Activated CD4-positive, alpha-beta memory T cell treated with anti-CD3 and anti-CD28 coated beads for 36 hours (primary cell): ENCODE measurements at regions not wholly inside any gene's neighbourhood (a gene's known extent, or its start where the extent isn't known, plus 50 kb on each side); places are given as distances from the start of the nearest gene placed in this dataset.

ENCODE experiments used
- CTCF ChIA-PET: fragments of 350-600 bp; sonication (Branson Sonifier 250); formaldehyde crosslinking; loops from one replicate; lab custom pipeline; 2021; ENCODE audit warnings: antibody characterized with exemption, inconsistent platforms; lab: Charles Lee
- POLR2A ChIA-PET: fragments of 350-600 bp; sonication (Branson Sonifier 250); formaldehyde crosslinking; loops from one replicate; lab custom pipeline; 2021; ENCODE audit warnings: antibody characterized with exemption; lab: Charles Lee
- DNase-seq: peaks from one replicate; pipeline ENCODE4 v3.0.0-alpha.2; 2020
- H3K27ac Mint-ChIP-seq: one replicate; pipeline ENCODE4 v1.8.0; 2021; ENCODE audit warnings: mixed read lengths
- H3K27me3 Mint-ChIP-seq: one replicate; pipeline ENCODE4 v1.8.0; 2021; ENCODE audit warnings: mixed read lengths
- H3K36me3 Mint-ChIP-seq: one replicate; pipeline ENCODE4 v1.8.0; 2021; ENCODE audit warnings: mixed read lengths
- H3K4me1 Mint-ChIP-seq: one replicate; pipeline ENCODE4 v1.8.0; 2021; ENCODE audit warnings: low read depth, mixed read lengths
- H3K4me3 Mint-ChIP-seq: one replicate; pipeline ENCODE4 v1.8.0; 2021; ENCODE audit warnings: mild to moderate bottlenecking, mixed read lengths
- H3K9me3 Mint-ChIP-seq: one replicate; pipeline ENCODE4 v1.8.0; 2021; ENCODE audit warnings: mixed read lengths
- intact Hi-C: fragments of 100-400 bp; cut with micrococcal nuclease; formaldehyde crosslinking; loops from one replicate; pipeline ENCODE4 v1.15.1; 2023

- ChIA-PET POLR2A (no interaction called here), CTCF (no interaction called here)
- no peaks in the 10 kb centered on the region for H3K36me3 Mint-ChIP-seq
These were observed 234.1 kb upstream of the TSHZ2 start for GRCh38 chr20:52738081-52738480.

GRCh38 chr20:52736507-52736906, 235.7 kb upstream of the TSHZ2 start:
- no peaks in the 10 kb centered on the region for H3K27me3 Mint-ChIP-seq
- intact Hi-C loops = no loop called here
- no peak for DNase-seq
- no peaks in the 10 kb centered on the region for H3K4me1 Mint-ChIP-seq
- POLR2A ChIA-PET = no interaction called here
- H3K27ac Mint-ChIP-seq = no peak overlapping the region
- no peaks in the 10 kb centered on the region for H3K36me3 Mint-ChIP-seq
- CTCF ChIA-PET = no interaction called here
- no peaks in the 10 kb centered on the region for H3K9me3 Mint-ChIP-seq
- no peak overlapping the region for H3K4me3 Mint-ChIP-seq

More at GRCh38 chr20:52738081-52738480, 234.1 kb upstream of the TSHZ2 start:
- no peak for DNase-seq
- Mint-ChIP-seq H3K4me3 (no peak overlapping the region), H3K27me3 (peaks cover 2% of the 10 kb centered on the region), H3K9me3 (no peaks in the 10 kb centered on the region), H3K27ac (no peak overlapping the region), H3K4me1 (no peaks in the 10 kb centered on the region)
- intact Hi-C loops = no loop called here

- DNase-seq = no peak
- Mint-ChIP-seq H3K4me3 (no peak overlapping the region), H3K4me1 (no peaks in the 10 kb centered on the region), H3K36me3 (peaks cover 2% of the 10 kb centered on the region), H3K27ac (no peak overlapping the region), H3K27me3 (no peaks in the 10 kb centered on the region), H3K9me3 (peaks cover 14% of the 10 kb centered on the region)
- ChIA-PET CTCF (no interaction called here), POLR2A (no interaction called here)
- intact Hi-C loops = no loop called here
These were observed 241.1 kb upstream of the TSHZ2 start for GRCh38 chr20:52731093-52731492.

GRCh38 chr20:52727740-52728456, 244.3 kb upstream of the TSHZ2 start:
- H3K4me1 Mint-ChIP-seq = no peaks in the 10 kb centered on the region
- no peak for DNase-seq
- peaks cover 2% of the 10 kb centered on the region for H3K36me3 Mint-ChIP-seq
- H3K9me3 Mint-ChIP-seq = peaks cover 14% of the 10 kb centered on the region
- no peak overlapping the region for H3K27ac Mint-ChIP-seq
- POLR2A ChIA-PET = no interaction called here
- no peaks in the 10 kb centered on the region for H3K27me3 Mint-ChIP-seq
- CTCF ChIA-PET = no interaction called here
- no peak overlapping the region for H3K4me3 Mint-ChIP-seq
- intact Hi-C loops = no loop called here

- intact Hi-C loops = no loop called here
- DNase-seq = no peak
- Mint-ChIP-seq H3K4me3 (no peak overlapping the region), H3K9me3 (peaks cover 5% of the 10 kb centered on the region), H3K27ac (no peak overlapping the region), H3K36me3 (no peaks in the 10 kb centered on the region), H3K4me1 (no peaks in the 10 kb centered on the region), H3K27me3 (no peaks in the 10 kb centered on the region)
- CTCF ChIA-PET = no interaction called here
- POLR2A ChIA-PET = no interaction called here
These were observed 247.6 kb upstream of the TSHZ2 start for GRCh38 chr20:52724541-52724940.

GRCh38 chr20:52722926-52723688, 249.1 kb upstream of the TSHZ2 start:
- no peak for DNase-seq
- CTCF ChIA-PET = no interaction called here
- Mint-ChIP-seq H3K36me3 (no peaks in the 10 kb centered on the region), H3K27ac (no peak overlapping the region), H3K4me1 (no peaks in the 10 kb centered on the region), H3K9me3 (no peaks in the 10 kb centered on the region), H3K4me3 (no peak overlapping the region), H3K27me3 (no peaks in the 10 kb centered on the region)
- POLR2A ChIA-PET = no interaction called here
- intact Hi-C loops = no loop called here

- Mint-ChIP-seq H3K4me1 (no peaks in the 10 kb centered on the region), H3K36me3 (no peaks in the 10 kb centered on the region), H3K27ac (no peak overlapping the region), H3K4me3 (no peak overlapping the region), H3K9me3 (peaks cover 5% of the 10 kb centered on the region), H3K27me3 (no peaks in the 10 kb centered on the region)
- CTCF ChIA-PET = interaction anchor here (0.5 kb wide), 1 partner anchor 925 kb away, joined by 4 read pairs; no protein-coding TSS in a partner anchor
- no peak for DNase-seq
- intact Hi-C loops = no loop called here
- POLR2A ChIA-PET = no interaction called here
These were observed 264.0 kb upstream of the TSHZ2 start for GRCh38 chr20:52708137-52708536.

GRCh38 chr20:52704553-52704952, 267.6 kb upstream of the TSHZ2 start:
- Mint-ChIP-seq H3K27ac (no peak overlapping the region), H3K27me3 (no peaks in the 10 kb centered on the region), H3K9me3 (peaks cover 5% of the 10 kb centered on the region), H3K4me1 (no peaks in the 10 kb centered on the region), H3K36me3 (no peaks in the 10 kb centered on the region), H3K4me3 (no peak overlapping the region)
- POLR2A ChIA-PET = no interaction called here
- CTCF ChIA-PET = interaction anchor here (0.6 kb wide), 1 partner anchor 392 kb away, joined by 3 read pairs; no protein-coding TSS in a partner anchor
- DNase-seq = no peak
- intact Hi-C loops = no loop called here

- no peaks in the 10 kb centered on the region for H3K36me3 Mint-ChIP-seq
- intact Hi-C loops = no loop called here
- H3K9me3 Mint-ChIP-seq = peaks cover 4% of the 10 kb centered on the region
- ChIA-PET CTCF (no interaction called here), POLR2A (no interaction called here)
- no peak overlapping the region for H3K27ac Mint-ChIP-seq
- no peak overlapping the region for H3K4me3 Mint-ChIP-seq
- DNase-seq = no peak
- H3K4me1 Mint-ChIP-seq = no peaks in the 10 kb centered on the region
- H3K27me3 Mint-ChIP-seq = no peaks in the 10 kb centered on the region
These were observed 283.8 kb upstream of the TSHZ2 start for GRCh38 chr20:52688345-52688744.

GRCh38 chr20:52684905-52685304, 287.3 kb upstream of the TSHZ2 start:
- POLR2A ChIA-PET = no interaction called here
- no peak overlapping the region for H3K27ac Mint-ChIP-seq
- CTCF ChIA-PET = no interaction called here
- no peak for DNase-seq
- H3K4me1 Mint-ChIP-seq = no peaks in the 10 kb centered on the region
- H3K27me3 Mint-ChIP-seq = no peaks in the 10 kb centered on the region
- no peaks in the 10 kb centered on the region for H3K36me3 Mint-ChIP-seq
- H3K9me3 Mint-ChIP-seq = peaks cover 4% of the 10 kb centered on the region
- H3K4me3 Mint-ChIP-seq = no peak overlapping the region
- intact Hi-C loops = no loop called here

- H3K9me3 Mint-ChIP-seq = peaks cover 4% of the 10 kb centered on the region
- H3K27ac Mint-ChIP-seq = no peak overlapping the region
These were observed 288.0 kb upstream of the TSHZ2 start for GRCh38 chr20:52684176-52684575.

GRCh38 chr20:52683761-52684160, 288.4 kb upstream of the TSHZ2 start:
- peaks cover 4% of the 10 kb centered on the region for H3K9me3 Mint-ChIP-seq
- DNase-seq = no peak
- H3K27me3 Mint-ChIP-seq = no peaks in the 10 kb centered on the region
- ChIA-PET CTCF (no interaction called here), POLR2A (no interaction called here)
- H3K4me3 Mint-ChIP-seq = no peak overlapping the region
- no peaks in the 10 kb centered on the region for H3K36me3 Mint-ChIP-seq
- H3K27ac Mint-ChIP-seq = no peak overlapping the region
- no peaks in the 10 kb centered on the region for H3K4me1 Mint-ChIP-seq
- intact Hi-C loops = no loop called here

More at GRCh38 chr20:52684176-52684575, 288.0 kb upstream of the TSHZ2 start:
- Mint-ChIP-seq H3K4me3 (no peak overlapping the region), H3K36me3 (no peaks in the 10 kb centered on the region), H3K4me1 (no peaks in the 10 kb centered on the region), H3K27me3 (no peaks in the 10 kb centered on the region)
- ChIA-PET CTCF (no interaction called here), POLR2A (no interaction called here)
- no peak for DNase-seq
- intact Hi-C loops = no loop called here

GRCh38 chr20:52682237-52682636, 289.9 kb upstream of the TSHZ2 start:
- Mint-ChIP-seq H3K4me1 (no peaks in the 10 kb centered on the region), H3K27ac (no peak overlapping the region), H3K27me3 (no peaks in the 10 kb centered on the region), H3K4me3 (no peak overlapping the region), H3K36me3 (no peaks in the 10 kb centered on the region), H3K9me3 (peaks cover 4% of the 10 kb centered on the region)
- CTCF ChIA-PET = no interaction called here
- intact Hi-C loops = no loop called here
- DNase-seq = no peak
- POLR2A ChIA-PET = no interaction called here
